Body of pancreas (tissue), 4 donors: ENCODE measurements at regions not wholly inside any gene's neighbourhood (a gene's known extent, or its start where the extent isn't known, plus 50 kb on each side); places are given as distances from the start of the nearest gene placed in this dataset.

ENCODE experiments used
- ATAC-seq: fragments of 150-250 bp; one replicate; pipeline ENCODE4 v1.9.1; 2016
- DNase-seq, 4 donors: peaks; one replicate each; pipeline ENCODE4 v3.0.0-alpha.2; 2019
- H3K27ac ChIP-seq, 4 donors: fragments of 200-600 bp; sonication (generic); 1 replicate in 3 of 4; 2 replicates in 1 of 4; pipeline versions ENCODE4 v1.5.1 to v1.6.1; 2016 to 2019; ENCODE audit warnings: mild to moderate bottlenecking in 1 of 4, mixed read lengths in 1 of 4, moderate library complexity in 1 of 4
- H3K27me3 ChIP-seq, 2 donors: fragments of 200-600 bp; sonication (generic); one replicate each; pipeline ENCODE4 v1.6.0; 2016; ENCODE audit warnings: mild to moderate bottlenecking in 1 of 2
- H3K36me3 ChIP-seq, 2 donors: fragments of 200-600 bp; sonication (generic); replicated peaks in 1 of 2; 2 replicates each; pipeline ENCODE4 v1.5.1; 2016; ENCODE audit warnings: low read depth in 2 of 2; ENCODE audit not compliant: insufficient read depth in 1 of 2
- H3K4me1 ChIP-seq: fragments of 200-600 bp; sonication (generic); one replicate; pipeline ENCODE4 v1.6.0; 2016
- H3K4me3 ChIP-seq, 2 donors: fragments of 200-600 bp; sonication (generic); 1 replicate in 1 of 2; 2 replicates in 1 of 2; pipeline ENCODE4 v1.5.1; 2016 to 2019
- H3K9me3 ChIP-seq, 3 donors: fragments of 200-600 bp; sonication (generic); 1 replicate in 2 of 3; 2 replicates in 1 of 3; pipeline ENCODE4 v1.5.1; 2016
- CTCF ChIP-seq, 7 experiments: fragments of 450-650 bp in 4 of 7; fragments of 200-600 bp in 3 of 7; sonication (generic) in 3 of 7; IDR thresholded peaks; one replicate each; pipeline ENCODE4 v1.5.1; 2016 to 2019; ENCODE audit warnings: antibody characterized with exemption in 7 of 7
- POLR2A ChIP-seq, 3 donors: fragments of 450-650 bp; IDR thresholded peaks; one replicate each; pipeline ENCODE4 v1.6.1; 2016; ENCODE audit warnings: antibody characterized with exemption in 3 of 3, mild to moderate bottlenecking in 2 of 3
- WGBS, 2 donors: methylation state at CpG; one replicate each; pipeline ENCODE4 v1.1.5; 2017; 5-methylcytosine and 5-hydroxymethylcytosine counted together
- intact Hi-C: fragments of 100-400 bp; cut with DNase I; formaldehyde crosslinking; loops from one replicate; pipeline ENCODE4 v1.15.1; 2023

DNA sequence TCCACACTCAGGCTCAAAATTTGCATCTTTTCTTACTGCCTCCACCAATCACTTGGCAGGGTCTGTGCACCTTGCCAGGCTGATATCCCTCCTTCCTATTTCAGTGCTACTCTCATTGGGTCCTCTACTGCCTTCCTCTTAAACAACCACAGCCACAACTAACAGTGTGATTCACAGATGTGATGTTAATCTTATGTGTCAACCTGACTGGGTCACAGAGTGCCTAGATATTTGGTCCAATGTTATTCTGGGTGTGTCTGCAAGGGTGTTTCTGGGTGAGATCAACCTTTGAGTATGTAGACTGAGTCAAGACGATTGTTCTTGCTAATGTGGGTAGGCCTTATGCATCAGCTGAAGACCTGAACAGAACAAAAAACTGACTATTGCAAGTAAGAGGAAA is 51.3 kb upstream of the IRX6 start:
- intact Hi-C loops = no loop called here
- H3K36me3 ChIP-seq = no peaks in the 10 kb centered on the region
- DNase-seq (no peak), ATAC-seq (no peak)
- H3K27ac ChIP-seq = no peak overlapping the region
- WGBS, 2 donors = 21 to 50% methylated on average over 1 of the region's 1 CpG
- H3K4me3 ChIP-seq = no peak overlapping the region
- H3K27me3 ChIP-seq = no peaks in the 10 kb centered on the region
- TF ChIP-seq POLR2A (IDR thresholded peaks at IDR 0.05) (no peak), CTCF (IDR thresholded peaks at IDR 0.05) (no peak)
- H3K4me1 ChIP-seq = no peaks in the 10 kb centered on the region
- no peaks in the 10 kb centered on the region for H3K9me3 ChIP-seq

GRCh38 chr16:55273356-55273755 is 50.6 kb upstream of the IRX6 start:
- WGBS, 2 donors = 84 to 86% methylated on average over 7 of the region's 7 CpGs
- intact Hi-C loops = no loop called here
- no peak for TF ChIP-seq CTCF (IDR thresholded peaks at IDR 0.05)
- TF ChIP-seq POLR2A (IDR thresholded peaks at IDR 0.05) = no peak
- DNase-seq (no peak), ATAC-seq (no peak)
- no peaks in the 10 kb centered on the region for H3K4me1 ChIP-seq
- no peak overlapping the region for H3K27ac ChIP-seq
- H3K9me3 ChIP-seq = no peaks in the 10 kb centered on the region
- no peak overlapping the region for H3K4me3 ChIP-seq
- no peaks in the 10 kb centered on the region for H3K27me3 ChIP-seq
- H3K36me3 ChIP-seq = no peaks in the 10 kb centered on the region

DNA sequence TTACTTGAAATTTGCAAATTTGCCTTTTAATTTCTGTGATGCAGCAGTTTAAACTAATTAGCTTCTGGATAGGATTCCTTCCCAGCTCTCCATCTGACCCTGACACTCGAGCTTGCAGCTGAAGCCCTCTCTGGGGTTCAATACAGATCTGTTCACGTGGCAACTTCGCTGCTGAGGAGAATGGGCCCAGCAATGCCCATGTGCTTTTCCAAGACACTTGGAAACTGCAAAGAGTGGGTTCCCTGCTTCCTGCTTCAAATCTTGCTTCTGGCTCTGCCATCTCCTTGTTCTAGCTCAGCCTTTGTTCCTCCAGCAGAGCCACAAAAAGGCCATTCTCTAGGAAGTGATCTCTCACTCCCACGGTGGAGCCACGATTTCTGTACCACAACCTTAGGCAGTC is 50.0 kb upstream of the IRX6 start:
- H3K27ac ChIP-seq = no peak overlapping the region
- H3K36me3 ChIP-seq = no peaks in the 10 kb centered on the region
- no peaks in the 10 kb centered on the region for H3K9me3 ChIP-seq
- TF ChIP-seq CTCF (IDR thresholded peaks at IDR 0.05) = no peak
- TF ChIP-seq POLR2A (IDR thresholded peaks at IDR 0.05) = no peak
- intact Hi-C loops = no loop called here
- no peak overlapping the region for H3K4me3 ChIP-seq
- DNase-seq (no peak), ATAC-seq (no peak)
- 79 to 81% methylated on average over 5 of the region's 5 CpGs for WGBS, 2 donors
- no peaks in the 10 kb centered on the region for H3K4me1 ChIP-seq
- no peaks in the 10 kb centered on the region for H3K27me3 ChIP-seq
